DND-41 (cell line): ENCODE measurements at regions not wholly inside any gene's neighbourhood (a gene's known extent, or its start where the extent isn't known, plus 50 kb on each side); places are given as distances from the start of the nearest gene placed in this dataset.

Experiments used
- EZH2 ChIP-seq: IDR thresholded peaks from 3 replicates; pipeline ENCODE4 v1.6.1; 2012; ENCODE audit warnings: borderline replicate concordance, low read depth, mild to moderate bottlenecking, moderate library complexity, low read length, inconsistent platforms; ENCODE audit not compliant: severe bottlenecking
- TF ChIP-seq, protein P1 (sequence below): IDR thresholded peaks from 2 replicates; pipeline ENCODE4 v1.5.1; 2012; ENCODE audit warnings: borderline replicate concordance, low read length, moderate library complexity, mild to moderate bottlenecking; ENCODE audit not compliant: poor library complexity, severe bottlenecking; ENCODE audit errors: extremely low read depth

DNA sequence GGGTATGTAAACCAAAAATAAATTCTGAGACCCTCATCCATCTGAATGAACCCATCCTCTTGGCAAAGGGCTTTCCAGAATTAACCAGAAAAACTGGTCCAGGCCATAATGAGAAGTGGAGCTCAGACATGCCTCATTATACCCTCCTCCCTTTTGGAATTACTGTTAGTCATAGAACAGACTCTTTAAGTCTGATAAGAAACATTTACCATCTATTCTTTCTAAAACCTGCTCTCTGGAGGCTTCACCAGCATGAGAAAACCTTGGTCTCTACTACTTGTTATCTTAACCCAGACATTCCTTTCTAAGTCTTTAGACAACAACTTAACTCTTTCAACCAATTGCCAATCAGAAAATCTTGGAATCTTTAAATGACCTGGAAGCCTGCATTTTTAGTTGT lies 82.8 kb downstream of the QPCT start:
- TF ChIP-seq, protein P1, sequence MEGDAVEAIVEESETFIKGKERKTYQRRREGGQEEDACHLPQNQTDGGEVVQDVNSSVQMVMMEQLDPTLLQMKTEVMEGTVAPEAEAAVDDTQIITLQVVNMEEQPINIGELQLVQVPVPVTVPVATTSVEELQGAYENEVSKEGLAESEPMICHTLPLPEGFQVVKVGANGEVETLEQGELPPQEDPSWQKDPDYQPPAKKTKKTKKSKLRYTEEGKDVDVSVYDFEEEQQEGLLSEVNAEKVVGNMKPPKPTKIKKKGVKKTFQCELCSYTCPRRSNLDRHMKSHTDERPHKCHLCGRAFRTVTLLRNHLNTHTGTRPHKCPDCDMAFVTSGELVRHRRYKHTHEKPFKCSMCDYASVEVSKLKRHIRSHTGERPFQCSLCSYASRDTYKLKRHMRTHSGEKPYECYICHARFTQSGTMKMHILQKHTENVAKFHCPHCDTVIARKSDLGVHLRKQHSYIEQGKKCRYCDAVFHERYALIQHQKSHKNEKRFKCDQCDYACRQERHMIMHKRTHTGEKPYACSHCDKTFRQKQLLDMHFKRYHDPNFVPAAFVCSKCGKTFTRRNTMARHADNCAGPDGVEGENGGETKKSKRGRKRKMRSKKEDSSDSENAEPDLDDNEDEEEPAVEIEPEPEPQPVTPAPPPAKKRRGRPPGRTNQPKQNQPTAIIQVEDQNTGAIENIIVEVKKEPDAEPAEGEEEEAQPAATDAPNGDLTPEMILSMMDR: no peak
- no peak for TF ChIP-seq EZH2
